ENCODE measurements at regions not wholly inside any gene's neighbourhood (a gene's known extent, or its start where the extent isn't known, plus 50 kb on each side); places are given as distances from the start of the nearest gene placed in this dataset.

GRCh38 chr7:47724335-47724982, 142.5 kb upstream of the TNS3 start:
- no peak for DNase-seq (ENCODE audit: low spot score)

GRCh38 chr7:47722126-47722525, 140.2 kb upstream of the TNS3 start:
- DNase-seq (ENCODE audit: low spot score) = no peak

GRCh38 chr7:47721670-47722069, 139.8 kb upstream of the TNS3 start:
- no peak for DNase-seq (ENCODE audit: low spot score)

GRCh38 chr7:47720907-47721244, 139.0 kb upstream of the TNS3 start:
- DNase-seq (ENCODE audit: low spot score) = no peak

- no peak for DNase-seq (ENCODE audit: low spot score)
Measured at GRCh38 chr7:47720141-47720906, 138.4 kb upstream of the TNS3 start.

- DNase-seq (ENCODE audit: low spot score) = no peak
Measured at GRCh38 chr7:47719675-47720074, 137.8 kb upstream of the TNS3 start.

GRCh38 chr7:47715631-47716068, 133.7 kb upstream of the TNS3 start:
- no peak for DNase-seq (ENCODE audit: low spot score)

- no peak for DNase-seq (ENCODE audit: low spot score)
Measured at GRCh38 chr7:47714669-47715607, 133.0 kb upstream of the TNS3 start.

- DNase-seq (ENCODE audit: low spot score) = no peak
Measured at GRCh38 chr7:47713595-47713994, 131.7 kb upstream of the TNS3 start.

GRCh38 chr7:47712416-47712815, 130.5 kb upstream of the TNS3 start:
- no peak for DNase-seq (ENCODE audit: low spot score)

- no peak for DNase-seq (ENCODE audit: low spot score)
Measured at GRCh38 chr7:47711776-47712175, 129.9 kb upstream of the TNS3 start.

- no peak for DNase-seq (ENCODE audit: low spot score)
Measured at GRCh38 chr7:47710201-47710935, 128.5 kb upstream of the TNS3 start.

- DNase-seq (ENCODE audit: low spot score) = no peak
Measured at GRCh38 chr7:47709451-47709850, 127.5 kb upstream of the TNS3 start.

GRCh38 chr7:47709051-47709450, 127.1 kb upstream of the TNS3 start:
- DNase-seq (ENCODE audit: low spot score) = no peak

GRCh38 chr7:47707583-47707982, 125.7 kb upstream of the TNS3 start:
- no peak for DNase-seq (ENCODE audit: low spot score)

GRCh38 chr7:47704936-47705335, 123.0 kb upstream of the TNS3 start:
- DNase-seq (ENCODE audit: low spot score) = no peak

GRCh38 chr7:47702080-47702479, 120.2 kb upstream of the TNS3 start:
- DNase-seq (ENCODE audit: low spot score) = no peak

GRCh38 chr7:47698386-47698785, 116.5 kb upstream of the TNS3 start:
- no peak for DNase-seq (ENCODE audit: low spot score)

- DNase-seq (ENCODE audit: low spot score) = no peak
Measured at GRCh38 chr7:47697543-47697942, 115.6 kb upstream of the TNS3 start.

- DNase-seq (ENCODE audit: low spot score) = no peak
Measured at GRCh38 chr7:47696152-47696710, 114.3 kb upstream of the TNS3 start.

GRCh38 chr7:47693216-47693615, 111.3 kb upstream of the TNS3 start:
- DNase-seq (ENCODE audit: low spot score) = no peak

GRCh38 chr7:47691988-47692387, 110.1 kb upstream of the TNS3 start:
- DNase-seq (ENCODE audit: low spot score) = no peak
